SHP77 treated with DMSO at 0.1 percent for 48 hours (cell line): ENCODE measurements at regions not wholly inside any gene's neighbourhood (a gene's known extent, or its start where the extent isn't known, plus 50 kb on each side); places are given as distances from the start of the nearest gene placed in this dataset.
"Not testable (repeated sequence)": the region's sequence is repeated elsewhere in the genome, so short reads cannot be mapped to it uniquely, and the experiment has no call there.

ENCODE experiments used
- DNase-seq: peaks from one replicate; lab custom pipeline; 2025; lab: John Stamatoyannopoulos, UW

GRCh38 chr21:39000496-39000895 lies 182.8 kb downstream of the PSMG1 start:
- DNase-seq: no peak

- DNase-seq: no peak
Observed at GRCh38 chr21:38999161-38999560, 184.1 kb downstream of the PSMG1 start.

- not testable (repeated sequence) for DNase-seq
Observed at GRCh38 chr21:38998281-38998680, 185.0 kb downstream of the PSMG1 start.

- not testable (repeated sequence) for DNase-seq
Observed at GRCh38 chr21:38997843-38998175, 185.4 kb downstream of the PSMG1 start.

- DNase-seq: no peak
Observed at GRCh38 chr21:38997051-38997842, 186.0 kb downstream of the PSMG1 start.

- no peak for DNase-seq
Observed at GRCh38 chr21:38996355-38996754, 186.9 kb downstream of the PSMG1 start.

- no peak for DNase-seq
Observed at GRCh38 chr21:38995731-38996130, 187.5 kb downstream of the PSMG1 start.

GRCh38 chr21:38995071-38995669 lies 188.1 kb downstream of the PSMG1 start:
- no peak for DNase-seq

GRCh38 chr21:38994042-38994441 lies 188.3 kb downstream of the ETS2 start:
- no peak for DNase-seq

- no peak for DNase-seq
Observed at GRCh38 chr21:38993561-38993960, 187.8 kb downstream of the ETS2 start.

- no peak for DNase-seq
Observed at GRCh38 chr21:38992737-38993136, 187.0 kb downstream of the ETS2 start.

- DNase-seq: peak; percentile 15
Observed at GRCh38 chr21:38990424-38990794, 184.7 kb downstream of the ETS2 start.

- DNase-seq: peak; percentile 62
Observed at GRCh38 chr21:38989745-38990423, 184.2 kb downstream of the ETS2 start.

GRCh38 chr21:38989379-38989744 lies 183.6 kb downstream of the ETS2 start:
- DNase-seq: no peak

GRCh38 chr21:38988509-38989378 lies 183.0 kb downstream of the ETS2 start:
- DNase-seq: peak; percentile 70

GRCh38 chr21:38987633-38988508 lies 182.1 kb downstream of the ETS2 start:
- peak; percentile 26 for DNase-seq

- no peak for DNase-seq
Observed at GRCh38 chr21:38986806-38987632, 181.3 kb downstream of the ETS2 start.

- DNase-seq: no peak
Observed at GRCh38 chr21:38986406-38986805, 180.7 kb downstream of the ETS2 start.

- peak; percentile 76 for DNase-seq
Observed at GRCh38 chr21:38985568-38986378, 180.0 kb downstream of the ETS2 start.
